Suprapubic skin (tissue), 4 donors: ENCODE measurements at regions not wholly inside any gene's neighbourhood (a gene's known extent, or its start where the extent isn't known, plus 50 kb on each side); places are given as distances from the start of the nearest gene placed in this dataset.

Experiments
- DNase-seq, 2 donors: peaks; one replicate each; pipeline ENCODE4 v3.0.0-alpha.2; 2019; ENCODE audit warnings: low spot score in 2 of 2
- H3K27ac ChIP-seq: fragments of 200-600 bp; sonication (generic); one replicate; pipeline ENCODE4 v1.5.1; 2019
- H3K27me3 ChIP-seq: fragments of 200-600 bp; sonication (generic); one replicate; pipeline ENCODE4 v1.5.1; 2019
- H3K36me3 ChIP-seq: fragments of 200-600 bp; sonication (generic); one replicate; pipeline ENCODE4 v1.5.1; 2019
- H3K4me1 ChIP-seq: fragments of 200-600 bp; sonication (generic); one replicate; pipeline ENCODE4 v1.5.1; 2019
- H3K4me3 ChIP-seq: fragments of 200-600 bp; sonication (generic); one replicate; pipeline ENCODE4 v1.5.1; 2019; ENCODE audit warnings: mild to moderate bottlenecking
- H3K9me3 ChIP-seq: fragments of 200-600 bp; sonication (generic); one replicate; pipeline ENCODE4 v1.5.1; 2019
- EP300 ChIP-seq: sonication (generic); formaldehyde crosslinking; IDR thresholded peaks from one replicate; pipeline ENCODE4 v1.6.1; 2017; ENCODE audit warnings: antibody characterized with exemption
- POLR2A ChIP-seq, 2 donors: fragments of 450-650 bp; IDR thresholded peaks; one replicate each; pipeline ENCODE4 v1.6.1; 2017; ENCODE audit warnings: antibody characterized with exemption in 2 of 2, mild to moderate bottlenecking in 2 of 2, moderate library complexity in 2 of 2
- POLR2AphosphoS5 ChIP-seq, 3 donors: sonication (generic); formaldehyde crosslinking; IDR thresholded peaks; one replicate each; pipeline ENCODE4 v1.6.1; 2017; ENCODE audit warnings: antibody characterized with exemption in 3 of 3
- WGBS: methylation state at CpG from one replicate; pipeline ENCODE4 v1.1.5; 2018; 5-methylcytosine and 5-hydroxymethylcytosine counted together
- TF ChIP-seq, protein P1 (sequence below), 2 donors: fragments of 200-600 bp in 1 of 2; fragments of 450-650 bp in 1 of 2; sonication (generic) in 1 of 2; IDR thresholded peaks; one replicate each; pipeline ENCODE4 v1.5.1; 2016 to 2019; ENCODE audit warnings: antibody characterized with exemption in 2 of 2, mild to moderate bottlenecking in 1 of 2, moderate library complexity in 1 of 2

DNA sequence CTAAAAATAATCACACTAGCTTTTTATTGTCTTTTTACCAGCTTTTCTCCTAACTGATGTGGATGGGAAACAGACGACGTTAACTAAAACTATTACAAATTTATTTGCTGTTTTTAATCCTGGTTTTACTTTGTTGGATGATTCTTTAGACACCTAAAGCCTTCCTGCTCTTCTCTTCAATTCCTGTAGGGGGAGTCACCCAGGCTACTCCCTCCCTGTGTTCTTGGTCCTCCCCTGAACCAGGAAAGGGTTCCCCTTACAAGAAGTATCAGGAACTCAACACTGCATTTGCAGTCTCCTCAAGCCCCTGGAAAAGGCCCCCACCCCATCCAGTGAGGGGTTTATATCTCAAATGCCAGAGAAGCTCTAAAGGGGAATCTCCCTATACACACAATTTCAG, 206.1 kb downstream of the SUCLA2 start:
- TF ChIP-seq POLR2A (IDR thresholded peaks at IDR 0.05) (no peak), EP300 (no peak), POLR2AphosphoS5 (IDR thresholded peaks at IDR 0.05) (no peak)
- TF ChIP-seq, protein P1, sequence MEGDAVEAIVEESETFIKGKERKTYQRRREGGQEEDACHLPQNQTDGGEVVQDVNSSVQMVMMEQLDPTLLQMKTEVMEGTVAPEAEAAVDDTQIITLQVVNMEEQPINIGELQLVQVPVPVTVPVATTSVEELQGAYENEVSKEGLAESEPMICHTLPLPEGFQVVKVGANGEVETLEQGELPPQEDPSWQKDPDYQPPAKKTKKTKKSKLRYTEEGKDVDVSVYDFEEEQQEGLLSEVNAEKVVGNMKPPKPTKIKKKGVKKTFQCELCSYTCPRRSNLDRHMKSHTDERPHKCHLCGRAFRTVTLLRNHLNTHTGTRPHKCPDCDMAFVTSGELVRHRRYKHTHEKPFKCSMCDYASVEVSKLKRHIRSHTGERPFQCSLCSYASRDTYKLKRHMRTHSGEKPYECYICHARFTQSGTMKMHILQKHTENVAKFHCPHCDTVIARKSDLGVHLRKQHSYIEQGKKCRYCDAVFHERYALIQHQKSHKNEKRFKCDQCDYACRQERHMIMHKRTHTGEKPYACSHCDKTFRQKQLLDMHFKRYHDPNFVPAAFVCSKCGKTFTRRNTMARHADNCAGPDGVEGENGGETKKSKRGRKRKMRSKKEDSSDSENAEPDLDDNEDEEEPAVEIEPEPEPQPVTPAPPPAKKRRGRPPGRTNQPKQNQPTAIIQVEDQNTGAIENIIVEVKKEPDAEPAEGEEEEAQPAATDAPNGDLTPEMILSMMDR (IDR thresholded peaks at IDR 0.05), result peak in 1 of 2 donors; percentile 10
- Histone ChIP-seq H3K9me3 (peaks cover 3% of the 10 kb centered on the region), H3K36me3 (no peaks in the 10 kb centered on the region), H3K4me3 (no peak overlapping the region), H3K27me3 (no peaks in the 10 kb centered on the region), H3K4me1 (no peaks in the 10 kb centered on the region), H3K27ac (no peak overlapping the region)
- DNase-seq, result no peak
- 77% methylated on average over 2 of the region's 2 CpGs for WGBS

DNA sequence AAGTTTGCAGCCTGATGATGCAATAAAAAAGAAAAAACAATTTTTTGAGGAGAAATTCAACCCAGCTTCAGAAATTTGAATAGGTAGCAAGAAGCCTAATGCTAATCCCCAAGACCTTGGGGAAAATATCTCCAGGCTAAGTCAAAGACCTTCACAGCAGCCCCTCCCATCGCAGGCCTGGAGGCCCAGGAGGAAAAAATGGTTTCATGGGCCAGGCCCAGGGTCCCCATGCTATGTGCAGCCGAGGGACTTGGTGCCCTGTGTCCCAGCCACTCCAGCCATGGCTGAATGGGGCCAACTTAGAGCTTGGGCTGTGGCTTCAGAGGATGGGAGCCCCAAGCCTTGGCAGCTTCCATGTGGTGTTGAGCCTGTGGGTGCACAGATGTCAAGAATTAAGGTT, 210.3 kb downstream of the SUCLA2 start:
- DNase-seq, result no peak
- H3K9me3 ChIP-seq, result peaks cover 3% of the 10 kb centered on the region
- no peaks in the 10 kb centered on the region for H3K4me1 ChIP-seq
- no peak overlapping the region for H3K4me3 ChIP-seq
- H3K36me3 ChIP-seq, result no peaks in the 10 kb centered on the region
- no peak overlapping the region for H3K27ac ChIP-seq
- WGBS, result 77% methylated on average over 2 of the region's 2 CpGs
- no peaks in the 10 kb centered on the region for H3K27me3 ChIP-seq
- TF ChIP-seq, protein P1 (IDR thresholded peaks at IDR 0.05), result no peak
- TF ChIP-seq EP300 (no peak), POLR2A (IDR thresholded peaks at IDR 0.05) (no peak), POLR2AphosphoS5 (IDR thresholded peaks at IDR 0.05) (no peak)

DNA sequence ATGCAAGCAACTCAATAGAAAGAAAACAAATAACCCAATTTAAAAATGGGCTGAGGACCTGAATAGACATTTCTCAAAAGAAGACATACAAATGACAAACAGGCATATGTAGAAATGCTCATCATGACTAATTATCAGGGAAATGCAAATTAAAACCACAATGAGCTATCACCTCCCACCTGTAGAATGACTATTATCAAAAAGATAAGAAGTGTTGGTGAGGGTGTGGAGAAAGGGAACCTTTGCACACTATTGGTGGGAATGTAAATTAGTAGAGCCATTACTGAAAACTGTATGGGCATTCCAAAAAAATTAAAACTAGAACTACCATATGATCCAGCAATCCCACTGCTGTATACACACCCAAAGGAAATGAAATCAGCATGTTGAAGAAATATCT, 212.2 kb downstream of the SUCLA2 start:
- Histone ChIP-seq H3K27me3 (no peaks in the 10 kb centered on the region), H3K4me1 (no peaks in the 10 kb centered on the region)
- no peak for DNase-seq

DNA sequence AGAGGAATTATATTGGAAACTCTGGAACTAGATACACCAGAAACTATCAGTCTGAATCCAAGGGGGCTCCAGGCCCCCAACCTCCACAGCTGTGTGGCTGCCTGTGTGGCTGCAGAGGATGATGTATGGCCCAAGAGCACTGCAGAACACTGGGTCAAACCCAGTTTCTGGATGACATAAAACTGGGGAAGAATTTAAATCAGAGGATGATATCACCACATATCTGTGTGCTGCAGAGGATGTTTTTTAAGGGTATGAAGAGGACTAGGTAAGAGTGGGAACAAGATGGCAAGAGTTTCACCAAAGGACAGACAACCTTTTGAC, 226.4 kb downstream of the SUCLA2 start:
- Histone ChIP-seq H3K27me3 (no peaks in the 10 kb centered on the region), H3K4me1 (no peaks in the 10 kb centered on the region)
- TF ChIP-seq POLR2A (IDR thresholded peaks at IDR 0.05) (no peak), POLR2AphosphoS5 (IDR thresholded peaks at IDR 0.05) (no peak), EP300 (no peak)
- TF ChIP-seq, protein P1 (IDR thresholded peaks at IDR 0.05), result no peak

More for the DNA sequence above, 212.2 kb downstream of the SUCLA2 start:
- Histone ChIP-seq H3K4me3 (no peak overlapping the region), H3K9me3 (peaks cover 3% of the 10 kb centered on the region), H3K27ac (no peak overlapping the region), H3K36me3 (no peaks in the 10 kb centered on the region)
- TF ChIP-seq POLR2AphosphoS5 (IDR thresholded peaks at IDR 0.05), result no peak

DNA sequence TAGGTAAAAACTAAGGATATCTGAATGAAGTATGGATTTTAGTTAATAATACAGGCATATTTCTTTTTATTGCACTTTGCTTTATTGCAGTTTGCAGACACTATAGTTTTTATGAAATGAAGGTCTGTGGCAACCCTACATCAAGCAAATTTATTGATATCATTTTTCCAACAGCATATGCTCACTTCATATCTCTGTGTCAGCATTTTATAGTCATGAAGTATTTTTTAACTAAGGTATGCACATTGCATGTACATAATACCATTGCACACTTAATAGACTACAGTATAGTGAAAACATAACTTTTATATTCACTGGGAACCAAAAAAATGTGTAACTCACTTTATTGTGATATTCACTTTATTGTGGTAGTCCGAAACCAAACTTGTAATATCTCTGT, 236.3 kb downstream of the SUCLA2 start:
- no peak for DNase-seq
- H3K27me3 ChIP-seq, result no peaks in the 10 kb centered on the region
- H3K4me3 ChIP-seq, result no peak overlapping the region
- H3K36me3 ChIP-seq, result no peaks in the 10 kb centered on the region
- H3K27ac ChIP-seq, result no peak overlapping the region
- WGBS, result 85% methylated on average over 1 of the region's 1 CpG
- TF ChIP-seq POLR2A (IDR thresholded peaks at IDR 0.05) (no peak), EP300 (no peak), POLR2AphosphoS5 (IDR thresholded peaks at IDR 0.05) (no peak)
- TF ChIP-seq, protein P1 (IDR thresholded peaks at IDR 0.05), result no peak
- H3K9me3 ChIP-seq, result no peaks in the 10 kb centered on the region
- no peaks in the 10 kb centered on the region for H3K4me1 ChIP-seq

More for the DNA sequence above, 226.4 kb downstream of the SUCLA2 start:
- no peak overlapping the region for H3K27ac ChIP-seq
- no peaks in the 10 kb centered on the region for H3K9me3 ChIP-seq
- H3K4me3 ChIP-seq, result no peak overlapping the region
- DNase-seq, result no peak
- H3K36me3 ChIP-seq, result no peaks in the 10 kb centered on the region

DNA sequence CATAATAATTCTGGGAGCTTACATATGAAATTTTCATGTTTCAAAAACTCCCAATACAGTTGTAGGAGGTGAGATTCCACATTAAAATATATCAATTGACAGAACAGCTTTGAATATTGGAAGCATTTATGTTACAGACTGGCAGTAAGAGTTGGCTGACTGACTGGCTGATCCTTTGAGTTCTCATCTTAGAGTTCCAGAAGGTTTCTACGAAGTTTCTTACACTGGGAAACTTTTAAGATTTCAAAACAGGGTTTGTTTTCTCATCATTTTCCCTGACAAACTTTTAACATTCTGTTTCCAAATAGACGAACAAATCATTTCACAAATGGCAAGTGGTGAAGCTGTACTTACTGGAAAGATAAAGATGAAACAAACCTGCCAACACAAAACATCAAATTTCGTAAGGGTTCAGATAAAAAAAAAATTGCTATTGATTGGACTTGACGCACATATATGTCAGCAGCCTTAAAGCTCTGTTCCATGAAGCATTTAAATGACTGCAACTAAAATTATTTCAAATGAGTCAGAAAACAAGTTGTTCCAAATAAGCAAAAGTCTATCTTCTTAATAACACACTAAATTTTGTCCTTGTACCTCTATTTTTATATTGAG, 243.5 kb downstream of the SUCLA2 start:
- whole genome bisulfite sequencing, result 80% methylated on average over 4 of the region's 4 CpGs
- Histone ChIP-seq H3K4me1 (no peaks in the 10 kb centered on the region), H3K27ac (no peak overlapping the region), H3K27me3 (no peaks in the 10 kb centered on the region), H3K9me3 (no peaks in the 10 kb centered on the region), H3K36me3 (no peaks in the 10 kb centered on the region), H3K4me3 (no peak overlapping the region)
- DNase-seq, result no peak
- no peak for TF ChIP-seq POLR2A (IDR thresholded peaks at IDR 0.05)
